ENCODE measurements at regions not wholly inside any gene's neighbourhood (a gene's known extent, or its start where the extent isn't known, plus 50 kb on each side); places are given as distances from the start of the nearest gene placed in this dataset.

- no peak overlapping the region for H2AFZ ChIP-seq (ENCODE audit: low read length)
- no peak overlapping the region for H3K9ac ChIP-seq (ENCODE audit: low read length)
- H3K4me3 ChIP-seq (ENCODE audit: low read length), result no peak overlapping the region
- no peaks in the 10 kb centered on the region for H3K36me3 ChIP-seq (ENCODE audit: insufficient read depth, low read length)
- H3K79me2 ChIP-seq (ENCODE audit: low read length), result no peaks in the 10 kb centered on the region
- no peak overlapping the region for H3K27ac ChIP-seq (ENCODE audit: low read length)
- H3K4me2 ChIP-seq (ENCODE audit: low read depth, low read length, poor library complexity, severe bottlenecking), result no peak overlapping the region
- no peaks in the 10 kb centered on the region for H3K9me3 ChIP-seq (ENCODE audit: low read length)
- no peaks in the 10 kb centered on the region for H3K4me1 ChIP-seq (ENCODE audit: low read length)
- H3K9me2 ChIP-seq (replicated peaks; ENCODE audit: insufficient read depth, low read length), result no peaks in the 10 kb centered on the region
- DNase-seq, result no peak
- H3K27me3 ChIP-seq (ENCODE audit: low read length), result no peaks in the 10 kb centered on the region
- no peaks in the 10 kb centered on the region for H4K20me1 ChIP-seq (ENCODE audit: insufficient read depth, low read depth, low read length)
Observed at GRCh38 chr4:81827577-81828202, 356.0 kb upstream of the RASGEF1B start.

DNA sequence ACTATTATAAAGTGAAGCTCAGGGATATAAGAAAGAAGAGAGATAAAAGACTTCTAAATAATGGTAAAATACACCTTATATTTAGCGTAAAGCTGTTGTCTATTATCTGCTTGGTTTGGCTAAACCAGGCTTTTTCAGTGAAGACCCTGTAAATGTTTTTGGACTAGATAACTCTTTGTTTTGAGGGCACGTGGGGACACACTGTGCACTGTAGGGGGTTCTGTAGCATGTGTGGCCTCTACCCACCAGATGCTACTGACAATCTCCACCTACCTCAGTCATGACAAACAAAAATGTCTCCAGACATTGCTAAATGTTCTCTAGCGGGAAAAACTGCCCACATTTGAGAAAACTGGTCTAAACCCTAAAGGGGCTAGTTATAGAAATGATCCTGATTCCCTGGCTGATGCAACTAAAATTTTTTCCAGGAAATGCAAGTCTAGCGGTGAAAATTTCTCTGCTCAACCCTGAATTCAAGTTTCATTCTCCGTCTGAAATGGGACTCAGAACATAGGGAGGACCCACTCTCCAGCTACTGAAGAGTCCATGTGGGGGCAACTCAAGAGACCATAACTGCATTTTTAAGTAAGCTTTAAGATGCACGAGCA, 355.2 kb upstream of the RASGEF1B start:
- Histone ChIP-seq H3K79me2 (ENCODE audit: low read length) (no peaks in the 10 kb centered on the region), H3K27me3 (ENCODE audit: low read length) (no peaks in the 10 kb centered on the region), H3K36me3 (ENCODE audit: insufficient read depth, low read length) (no peaks in the 10 kb centered on the region), H3K9me3 (ENCODE audit: low read length) (no peaks in the 10 kb centered on the region), H3K4me2 (ENCODE audit: low read depth, low read length, poor library complexity, severe bottlenecking) (no peak overlapping the region), H4K20me1 (ENCODE audit: insufficient read depth, low read depth, low read length) (no peaks in the 10 kb centered on the region), H3K4me1 (ENCODE audit: low read length) (no peaks in the 10 kb centered on the region), H3K4me3 (ENCODE audit: low read length) (no peak overlapping the region), H3K9me2 (replicated peaks; ENCODE audit: insufficient read depth, low read length) (no peaks in the 10 kb centered on the region), H2AFZ (ENCODE audit: low read length) (no peak overlapping the region), H3K27ac (ENCODE audit: low read length) (no peak overlapping the region), H3K9ac (ENCODE audit: low read length) (no peak overlapping the region)
- no peak for DNase-seq

- Histone ChIP-seq H3K9me2 (replicated peaks; ENCODE audit: insufficient read depth, low read length) (no peaks in the 10 kb centered on the region), H3K79me2 (ENCODE audit: low read length) (no peaks in the 10 kb centered on the region), H3K27me3 (ENCODE audit: low read length) (no peaks in the 10 kb centered on the region), H3K4me3 (ENCODE audit: low read length) (no peak overlapping the region), H3K9me3 (ENCODE audit: low read length) (no peaks in the 10 kb centered on the region), H4K20me1 (ENCODE audit: insufficient read depth, low read depth, low read length) (no peaks in the 10 kb centered on the region), H3K9ac (ENCODE audit: low read length) (no peak overlapping the region), H3K27ac (ENCODE audit: low read length) (no peak overlapping the region), H3K36me3 (ENCODE audit: insufficient read depth, low read length) (no peaks in the 10 kb centered on the region), H2AFZ (ENCODE audit: low read length) (no peak overlapping the region), H3K4me1 (ENCODE audit: low read length) (no peaks in the 10 kb centered on the region), H3K4me2 (ENCODE audit: low read depth, low read length, poor library complexity, severe bottlenecking) (no peak overlapping the region)
- DNase-seq, result no peak
Observed at GRCh38 chr4:81826335-81826734, 354.6 kb upstream of the RASGEF1B start.

DNA sequence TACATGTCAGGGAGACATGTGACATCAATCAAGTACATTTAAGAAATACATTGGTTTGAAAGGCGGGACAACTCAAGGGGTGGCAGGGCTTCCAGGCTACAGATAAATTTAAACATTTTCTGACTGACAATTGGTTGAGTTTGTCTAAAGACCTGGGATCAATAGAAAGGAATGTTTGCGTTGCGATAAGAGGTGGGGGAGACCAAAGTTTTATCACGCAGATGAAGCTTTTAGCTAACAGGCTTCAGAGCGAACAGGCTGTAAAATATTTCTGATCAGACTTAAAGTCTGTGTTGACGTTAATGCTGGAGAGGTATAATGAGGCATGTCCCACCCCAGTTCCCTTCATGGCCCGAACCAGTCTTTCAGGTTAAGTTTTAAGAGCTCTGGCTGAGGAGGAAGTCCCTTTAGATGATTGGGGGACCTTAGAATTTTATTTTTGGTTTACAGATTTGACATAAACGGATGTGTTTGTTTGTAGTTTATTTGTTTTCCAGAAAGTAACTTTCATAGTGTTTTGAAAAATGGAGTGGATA, 346.7 kb upstream of the RASGEF1B start:
- Histone ChIP-seq H2AFZ (ENCODE audit: low read length) (no peak overlapping the region), H3K27me3 (ENCODE audit: low read length) (no peaks in the 10 kb centered on the region), H3K27ac (ENCODE audit: low read length) (no peak overlapping the region), H3K4me1 (ENCODE audit: low read length) (no peaks in the 10 kb centered on the region), H3K9me2 (replicated peaks; ENCODE audit: insufficient read depth, low read length) (no peaks in the 10 kb centered on the region), H3K4me3 (ENCODE audit: low read length) (no peak overlapping the region), H3K9ac (ENCODE audit: low read length) (no peak overlapping the region), H3K9me3 (ENCODE audit: low read length) (no peaks in the 10 kb centered on the region), H3K79me2 (ENCODE audit: low read length) (no peaks in the 10 kb centered on the region), H3K36me3 (ENCODE audit: insufficient read depth, low read length) (no peaks in the 10 kb centered on the region), H4K20me1 (ENCODE audit: insufficient read depth, low read depth, low read length) (no peaks in the 10 kb centered on the region), H3K4me2 (ENCODE audit: low read depth, low read length, poor library complexity, severe bottlenecking) (no peak overlapping the region)
- DNase-seq, result no peak

DNA sequence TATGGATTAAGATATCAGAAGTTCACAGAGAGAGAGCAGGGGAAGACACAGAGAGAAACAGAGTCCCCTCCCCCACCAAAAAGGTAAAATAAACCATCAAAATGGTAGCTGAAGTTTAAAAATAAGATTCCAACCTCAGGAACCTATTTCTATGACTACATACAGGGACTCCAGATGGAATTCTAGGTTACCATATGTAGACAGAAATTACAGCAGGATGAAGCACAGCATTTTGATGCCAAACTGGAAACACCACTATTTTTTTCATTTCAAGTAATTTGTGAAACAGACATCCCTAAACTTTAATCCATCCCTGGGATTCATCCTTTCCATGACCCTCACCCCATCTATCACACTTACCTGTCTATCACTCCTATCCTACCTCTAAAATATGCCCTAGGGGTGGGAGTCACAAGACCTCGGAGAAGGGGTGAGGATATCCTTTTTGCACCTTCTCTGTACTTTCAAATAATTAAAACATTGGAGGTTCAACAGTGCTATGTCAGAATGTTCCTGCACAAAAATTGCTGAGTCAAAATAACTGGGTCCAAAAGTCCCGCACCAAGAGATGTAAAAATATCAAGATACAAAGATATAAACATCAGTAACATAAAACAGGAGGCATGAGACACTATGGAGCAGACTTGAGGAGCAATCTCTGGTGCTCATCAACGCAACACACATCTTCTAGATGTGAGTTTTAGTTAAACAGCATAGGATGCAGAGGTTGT, 344.5 kb upstream of the RASGEF1B start:
- H3K4me2 ChIP-seq (ENCODE audit: low read depth, low read length, poor library complexity, severe bottlenecking), result no peak overlapping the region
- H2AFZ ChIP-seq (ENCODE audit: low read length), result no peak overlapping the region

GRCh38 chr4:81814987-81815541, 343.4 kb upstream of the RASGEF1B start:
- H3K9me2 ChIP-seq (replicated peaks; ENCODE audit: insufficient read depth, low read length), result no peaks in the 10 kb centered on the region
- H3K36me3 ChIP-seq (ENCODE audit: insufficient read depth, low read length), result no peaks in the 10 kb centered on the region
- H3K4me1 ChIP-seq (ENCODE audit: low read length), result no peaks in the 10 kb centered on the region
- no peak overlapping the region for H3K9ac ChIP-seq (ENCODE audit: low read length)
- no peaks in the 10 kb centered on the region for H3K27me3 ChIP-seq (ENCODE audit: low read length)
- H2AFZ ChIP-seq (ENCODE audit: low read length), result no peak overlapping the region
- no peak overlapping the region for H3K4me2 ChIP-seq (ENCODE audit: low read depth, low read length, poor library complexity, severe bottlenecking)
- no peaks in the 10 kb centered on the region for H3K79me2 ChIP-seq (ENCODE audit: low read length)
- DNase-seq, result no peak
- no peak overlapping the region for H3K4me3 ChIP-seq (ENCODE audit: low read length)
- no peaks in the 10 kb centered on the region for H4K20me1 ChIP-seq (ENCODE audit: insufficient read depth, low read depth, low read length)
- H3K9me3 ChIP-seq (ENCODE audit: low read length), result no peaks in the 10 kb centered on the region
- no peak overlapping the region for H3K27ac ChIP-seq (ENCODE audit: low read length)

More for the DNA sequence above, 344.5 kb upstream of the RASGEF1B start:
- Histone ChIP-seq H3K4me3 (ENCODE audit: low read length) (no peak overlapping the region), H3K9ac (ENCODE audit: low read length) (no peak overlapping the region), H3K36me3 (ENCODE audit: insufficient read depth, low read length) (no peaks in the 10 kb centered on the region), H3K4me1 (ENCODE audit: low read length) (no peaks in the 10 kb centered on the region), H3K27me3 (ENCODE audit: low read length) (no peaks in the 10 kb centered on the region), H3K9me2 (replicated peaks; ENCODE audit: insufficient read depth, low read length) (no peaks in the 10 kb centered on the region), H3K9me3 (ENCODE audit: low read length) (no peaks in the 10 kb centered on the region), H3K27ac (ENCODE audit: low read length) (no peak overlapping the region), H4K20me1 (ENCODE audit: insufficient read depth, low read depth, low read length) (no peaks in the 10 kb centered on the region), H3K79me2 (ENCODE audit: low read length) (no peaks in the 10 kb centered on the region)
- no peak for DNase-seq

- Histone ChIP-seq H3K9me2 (replicated peaks; ENCODE audit: insufficient read depth, low read length) (no peaks in the 10 kb centered on the region), H4K20me1 (ENCODE audit: insufficient read depth, low read depth, low read length) (no peaks in the 10 kb centered on the region), H3K9ac (ENCODE audit: low read length) (no peak overlapping the region), H3K4me2 (ENCODE audit: low read depth, low read length, poor library complexity, severe bottlenecking) (no peak overlapping the region), H3K79me2 (ENCODE audit: low read length) (no peaks in the 10 kb centered on the region), H3K9me3 (ENCODE audit: low read length) (no peaks in the 10 kb centered on the region), H3K36me3 (ENCODE audit: insufficient read depth, low read length) (no peaks in the 10 kb centered on the region), H3K4me1 (ENCODE audit: low read length) (no peaks in the 10 kb centered on the region), H3K4me3 (ENCODE audit: low read length) (no peak overlapping the region), H3K27me3 (ENCODE audit: low read length) (no peaks in the 10 kb centered on the region), H3K27ac (ENCODE audit: low read length) (no peak overlapping the region), H2AFZ (ENCODE audit: low read length) (no peak overlapping the region)
- no peak for DNase-seq
Observed at GRCh38 chr4:81811562-81812293, 340.0 kb upstream of the RASGEF1B start.

Measured in Karpas-422 (cell line).